GM12892 (cell line): ENCODE measurements at regions not wholly inside any gene's neighbourhood (a gene's known extent, or its start where the extent isn't known, plus 50 kb on each side); places are given as distances from the start of the nearest gene placed in this dataset.

Experiments used
- POLR2A ChIP-seq: IDR thresholded peaks from 2 replicates; pipeline ENCODE4 v1.6.1; 2011; ENCODE audit warnings: low read depth, low read length, control low read depth
- TAF1 ChIP-seq: IDR thresholded peaks from 2 replicates; pipeline ENCODE4 v1.6.1; 2011; ENCODE audit warnings: low read depth, mild to moderate bottlenecking, control low read depth, low read length, borderline replicate concordance

GRCh38 chr18:40662898-40663437, 1292.1 kb upstream of the PIK3C3 start:
- no peak for TF ChIP-seq POLR2A
- TF ChIP-seq TAF1, result no peak
